Stimulated activated CD8-positive, alpha-beta memory T cell treated with anti-CD3 and anti-CD28 coated beads, Interleukin-2, amount 100 ng/mL, for 48 hours (primary cell): ENCODE measurements at regions not wholly inside any gene's neighbourhood (a gene's known extent, or its start where the extent isn't known, plus 50 kb on each side); places are given as distances from the start of the nearest gene placed in this dataset.
"Not testable (repeated sequence)": the region's sequence is repeated elsewhere in the genome, so short reads cannot be mapped to it uniquely, and the experiment has no call there.

ENCODE experiments used
- DNase-seq, 2 donors: peaks; one replicate each; pipeline ENCODE4 v3.0.0-alpha.2; 2020; ENCODE audit warnings: low read depth in 2 of 2

GRCh38 chr1:221567859-221568507 is 173.9 kb downstream of the DUSP10 start:
- no peak for DNase-seq

GRCh38 chr1:221573756-221574155 is 168.1 kb downstream of the DUSP10 start:
- no peak for DNase-seq

DNA sequence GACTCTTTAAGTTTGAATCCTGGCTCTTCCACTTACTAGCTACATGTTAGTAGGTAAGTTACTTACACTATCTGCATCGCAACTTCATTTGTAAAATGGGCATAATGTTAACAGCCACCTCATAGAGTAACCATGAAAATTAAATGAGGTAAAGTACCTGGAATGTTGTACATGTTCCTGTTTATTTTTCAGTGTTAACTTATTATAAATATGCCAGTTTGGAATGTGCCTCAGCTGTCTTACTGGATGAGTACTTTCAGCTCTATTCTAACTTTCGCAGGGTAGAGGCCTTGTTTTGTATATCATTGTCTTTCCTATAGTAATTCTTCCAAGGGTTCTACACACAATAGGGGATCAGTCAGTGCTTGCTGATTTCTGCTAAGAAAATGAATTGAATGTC is 167.4 kb downstream of the DUSP10 start:
- no peak for DNase-seq

DNA sequence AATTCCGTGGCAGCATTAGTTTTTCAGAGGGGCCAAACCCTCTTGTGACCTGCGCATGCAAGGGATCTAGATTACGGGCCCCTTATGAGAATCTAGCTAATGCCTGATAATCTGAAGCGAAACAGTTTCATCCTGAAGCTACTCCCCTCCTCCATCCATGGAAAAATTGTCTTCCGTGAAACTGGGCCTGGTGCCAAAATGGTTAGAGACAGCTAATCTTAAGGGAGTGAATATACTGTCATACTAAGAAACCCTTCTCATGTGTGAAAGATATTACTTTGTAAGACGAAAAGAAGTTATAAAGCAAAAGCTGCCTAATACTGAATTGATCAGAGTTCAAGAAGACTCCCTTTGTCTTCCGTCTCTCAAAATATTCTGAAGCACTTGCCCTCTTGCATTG is 166.3 kb downstream of the DUSP10 start:
- no peak for DNase-seq

DNA sequence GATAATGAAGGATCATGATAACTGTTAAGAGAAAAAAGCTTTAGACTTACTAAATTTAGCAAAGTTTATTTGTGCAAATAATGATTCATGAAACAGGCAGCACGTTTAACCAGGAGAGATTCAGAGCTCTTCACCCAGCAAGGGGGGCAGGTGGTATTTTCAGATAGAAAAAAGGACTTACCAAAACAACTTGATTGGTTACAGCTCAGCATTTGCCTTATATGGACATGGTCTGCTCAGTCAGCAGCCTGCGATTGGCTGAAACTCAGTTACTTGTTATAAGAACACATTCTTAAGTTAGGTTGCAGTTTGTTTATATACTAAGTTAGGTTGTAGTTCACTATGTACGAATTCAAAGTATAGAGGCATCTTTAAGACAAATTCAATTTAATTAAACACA is 165.6 kb downstream of the DUSP10 start:
- no peak for DNase-seq

DNA sequence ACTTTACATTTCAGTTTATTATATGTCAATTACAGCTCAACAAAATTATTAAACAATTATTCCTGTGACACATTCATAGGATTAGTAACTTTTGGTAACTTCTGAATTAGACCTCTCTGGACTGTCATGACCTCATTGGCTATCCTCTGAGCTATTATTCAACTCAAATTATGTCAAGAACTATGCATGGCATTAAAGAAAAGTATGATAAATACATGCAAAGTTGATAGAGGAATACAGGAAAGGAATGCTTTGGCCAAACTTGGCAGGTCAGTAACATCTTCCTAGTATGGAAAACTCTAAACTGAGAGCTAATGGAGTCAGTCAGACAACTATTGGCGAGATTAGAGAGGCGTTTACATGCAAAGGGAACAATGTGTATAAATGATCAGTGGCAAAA is 158.4 kb downstream of the DUSP10 start:
- DNase-seq = no peak

DNA sequence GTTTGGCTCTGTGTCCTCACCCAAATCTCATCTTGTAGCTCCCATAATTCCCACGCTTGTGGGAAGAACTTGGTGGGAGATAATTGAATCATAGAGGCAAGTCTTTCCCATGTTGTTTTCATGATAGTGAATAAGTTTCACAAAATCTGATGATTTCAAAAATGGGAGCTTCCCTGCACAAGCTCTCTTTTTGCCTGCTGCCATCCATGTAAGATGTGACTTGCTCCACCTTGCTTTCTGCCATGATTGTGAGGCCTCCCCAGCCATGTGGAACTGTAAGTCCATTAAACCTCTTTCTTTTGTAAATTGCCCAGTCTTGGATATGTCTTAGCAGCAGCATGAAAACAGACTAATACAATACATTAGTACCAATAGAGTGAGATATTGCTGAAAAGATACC is 154.9 kb downstream of the DUSP10 start:
- not testable (repeated sequence) for DNase-seq

GRCh38 chr1:221591250-221591649 is 150.6 kb downstream of the DUSP10 start:
- not testable (repeated sequence) for DNase-seq

- DNase-seq = no peak
Observed at GRCh38 chr1:221594576-221594975, 147.3 kb downstream of the DUSP10 start.

DNA sequence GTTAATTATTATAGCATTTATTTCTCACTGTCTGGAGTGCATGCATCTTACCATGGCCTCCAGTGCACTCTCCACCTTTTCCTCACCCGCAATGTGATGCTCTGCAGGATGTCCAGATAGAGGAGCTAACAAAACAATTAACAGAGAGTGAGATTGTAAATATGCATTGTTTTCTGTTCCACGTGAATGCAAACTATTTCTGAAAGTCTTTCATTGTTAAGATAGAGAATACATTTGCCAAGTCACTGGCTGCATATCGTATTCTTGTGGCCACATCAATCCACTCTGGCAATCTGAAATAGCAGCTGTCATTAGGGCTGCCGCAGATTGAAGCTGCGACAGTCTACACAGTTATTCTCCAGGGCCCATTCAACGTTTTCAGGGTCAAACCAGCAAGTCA is 143.8 kb downstream of the DUSP10 start:
- no peak for DNase-seq

- DNase-seq = no peak
Observed at GRCh38 chr1:221601166-221601565, 140.7 kb downstream of the DUSP10 start.

- no peak for DNase-seq
Observed at GRCh38 chr1:221602830-221603229, 139.1 kb downstream of the DUSP10 start.

- not testable (repeated sequence) for DNase-seq
Observed at GRCh38 chr1:221604390-221604789, 137.5 kb downstream of the DUSP10 start.

DNA sequence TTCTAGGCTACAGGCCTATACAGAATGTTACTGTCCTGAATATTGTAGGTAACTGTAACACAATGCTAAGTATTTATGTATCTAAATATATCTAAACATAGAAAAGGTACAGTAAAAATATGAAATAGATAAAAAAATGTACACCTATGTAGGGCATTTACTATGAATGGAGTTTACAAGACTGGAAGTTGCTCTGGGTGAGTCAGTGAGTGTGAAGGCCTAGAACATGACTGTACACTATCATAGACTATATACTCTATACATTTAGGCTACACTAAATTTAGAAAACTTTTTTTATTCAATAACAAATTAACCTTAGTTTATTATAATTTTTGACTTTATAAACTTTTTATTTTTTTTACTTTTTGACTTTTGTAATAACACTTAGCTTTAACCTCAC is 136.9 kb downstream of the DUSP10 start:
- no peak for DNase-seq

DNA sequence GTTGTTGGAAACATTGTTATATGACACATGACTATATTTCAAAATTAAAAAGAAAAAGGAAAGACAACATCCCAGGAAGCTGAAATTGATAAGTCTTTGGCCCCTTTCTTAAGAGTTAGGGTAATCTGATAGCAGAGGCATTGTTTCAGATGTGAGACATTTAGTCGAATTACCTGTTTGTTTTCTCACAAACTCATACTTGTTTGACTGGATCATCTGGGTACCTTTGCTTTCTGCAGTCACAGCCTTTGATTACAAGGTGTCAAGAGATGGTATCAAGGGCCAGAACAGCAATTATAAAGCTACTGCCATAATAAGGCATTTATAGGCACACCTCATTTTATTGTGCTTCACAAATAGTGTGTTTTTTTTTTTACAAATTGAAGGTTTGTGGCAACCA is 136.3 kb downstream of the DUSP10 start:
- no peak for DNase-seq

GRCh38 chr1:221606256-221606655 is 135.6 kb downstream of the DUSP10 start:
- no peak for DNase-seq

DNA sequence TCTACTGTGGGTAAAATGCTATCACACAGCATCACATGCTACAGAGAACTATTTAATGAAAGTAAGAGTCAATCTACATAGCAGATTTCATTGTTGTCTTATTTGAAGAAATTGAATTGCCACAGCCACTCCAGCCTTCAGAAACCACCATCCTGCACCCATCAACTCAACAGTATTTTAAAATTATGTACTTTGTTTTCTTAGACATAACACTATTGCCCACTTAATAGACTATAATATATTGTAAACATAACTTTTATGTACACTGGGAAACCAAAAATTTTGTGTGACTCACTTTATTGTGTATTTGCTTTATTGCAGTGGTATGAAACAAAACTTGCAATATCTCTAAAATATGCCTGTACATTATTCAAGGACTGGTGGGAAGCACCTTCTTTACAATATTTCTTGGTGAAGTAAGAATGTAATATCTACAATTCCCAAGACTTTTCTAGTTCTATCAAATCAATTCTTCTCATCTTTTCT is 133.0 kb downstream of the DUSP10 start:
- no peak for DNase-seq

- no peak for DNase-seq
Observed at GRCh38 chr1:221611656-221612046, 130.2 kb downstream of the DUSP10 start.

GRCh38 chr1:221612047-221612777 is 129.7 kb downstream of the DUSP10 start:
- no peak for DNase-seq

DNA sequence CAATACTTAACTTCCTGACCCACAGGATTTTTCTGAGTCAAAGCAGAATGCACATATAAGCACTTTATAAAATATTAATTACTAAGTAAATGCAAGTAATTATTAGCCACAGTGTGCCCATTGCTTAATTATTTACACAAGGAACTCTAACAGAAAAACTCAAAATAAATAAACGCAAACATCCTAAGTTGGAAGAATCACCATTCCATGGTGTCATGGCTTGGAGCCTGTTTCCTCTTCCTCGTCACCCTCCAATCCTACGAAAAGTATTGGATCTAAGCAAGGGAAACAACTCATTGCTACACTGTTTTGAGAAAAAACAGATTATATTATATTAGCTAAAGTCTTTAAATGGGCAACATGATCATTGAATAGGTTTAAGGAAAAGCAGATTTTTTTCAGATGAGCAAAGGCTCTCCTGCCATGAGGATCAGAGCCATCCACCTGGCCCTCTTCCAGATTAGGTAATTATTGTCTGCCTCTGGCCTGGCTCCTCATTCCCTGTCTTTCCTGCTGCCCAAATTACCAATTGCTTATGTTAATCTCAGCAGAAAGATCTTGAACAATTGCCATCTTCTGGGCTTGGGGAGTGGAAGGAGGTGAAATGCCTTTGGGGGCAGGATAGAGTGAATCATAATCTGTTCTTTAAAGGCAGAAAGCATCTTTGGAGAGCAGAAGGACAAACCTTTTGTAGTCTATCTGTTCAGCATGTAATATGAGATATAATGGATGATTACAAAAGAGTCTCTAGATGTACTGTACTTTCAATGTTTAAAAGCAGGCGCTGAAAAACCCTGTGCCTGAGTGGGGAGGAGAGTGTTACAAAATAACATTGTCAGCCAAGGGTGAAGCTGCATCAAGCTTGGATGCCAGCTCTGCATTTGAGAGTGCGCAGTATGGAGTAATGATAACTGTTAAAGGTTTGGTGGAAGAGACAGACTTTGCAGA is 121.2 kb downstream of the DUSP10 start:
- DNase-seq = no peak

DNA sequence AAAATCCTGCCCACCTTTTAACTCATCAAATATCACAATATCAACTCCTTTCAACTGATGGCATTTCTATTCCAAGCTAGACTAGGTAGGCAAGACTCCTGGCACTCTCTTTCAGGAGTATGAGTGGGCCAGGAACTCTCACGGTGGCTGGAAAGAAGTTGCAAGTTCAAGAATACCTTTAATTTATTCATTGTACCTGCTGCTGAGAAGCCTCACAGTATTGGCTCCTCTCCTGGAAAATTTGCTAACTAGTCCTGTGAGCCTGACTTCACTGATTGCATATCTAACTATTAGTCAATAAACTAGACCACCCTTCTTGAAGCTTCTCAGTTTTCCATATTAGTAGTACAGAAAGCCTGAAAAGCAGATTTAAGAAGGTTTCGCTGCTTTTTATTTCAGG is 120.2 kb downstream of the DUSP10 start:
- no peak for DNase-seq

- no peak for DNase-seq
Observed at GRCh38 chr1:221622389-221622788, 119.5 kb downstream of the DUSP10 start.
